AG08395 (cell line): ENCODE measurements at regions not wholly inside any gene's neighbourhood (a gene's known extent, or its start where the extent isn't known, plus 50 kb on each side); places are given as distances from the start of the nearest gene placed in this dataset.
"Not testable (repeated sequence)": the region's sequence is repeated elsewhere in the genome, so short reads cannot be mapped to it uniquely, and the experiment has no call there.

Experiments
- DNase-seq: peaks from one replicate; pipeline ENCODE4 v3.0.0; 2012; ENCODE audit warnings: mixed read lengths, low spot score

- no peak for DNase-seq
Observed at GRCh38 chr4:33071535-33071934, 2351.4 kb downstream of the PCDH7 start.

- no peak for DNase-seq
Observed at GRCh38 chr4:33072298-33073089, 2352.3 kb downstream of the PCDH7 start.

- peak; percentile 52 for DNase-seq
Observed at GRCh38 chr4:33073811-33074210, 2353.6 kb downstream of the PCDH7 start.

GRCh38 chr4:33078145-33078544, 2358.0 kb downstream of the PCDH7 start:
- no peak for DNase-seq

- no peak for DNase-seq
Observed at GRCh38 chr4:33080275-33080674, 2360.1 kb downstream of the PCDH7 start.

GRCh38 chr4:33085709-33086108, 2365.5 kb downstream of the PCDH7 start:
- no peak for DNase-seq

GRCh38 chr4:33086331-33086925, 2366.3 kb downstream of the PCDH7 start:
- DNase-seq = peak; percentile 9

GRCh38 chr4:33088713-33089112, 2368.5 kb downstream of the PCDH7 start:
- DNase-seq = no peak

- DNase-seq = no peak
Observed at GRCh38 chr4:33090910-33091309, 2370.7 kb downstream of the PCDH7 start.

- DNase-seq = no peak
Observed at GRCh38 chr4:33091961-33092360, 2371.8 kb downstream of the PCDH7 start.

- DNase-seq = no peak
Observed at GRCh38 chr4:33104273-33104672, 2384.1 kb downstream of the PCDH7 start.

GRCh38 chr4:33107814-33108213, 2387.6 kb downstream of the PCDH7 start:
- DNase-seq = peak; percentile 4

- no peak for DNase-seq
Observed at GRCh38 chr4:33111117-33111516, 2390.9 kb downstream of the PCDH7 start.

- DNase-seq = no peak
Observed at GRCh38 chr4:33116871-33117270, 2396.7 kb downstream of the PCDH7 start.

GRCh38 chr4:33126002-33126401, 2405.8 kb downstream of the PCDH7 start:
- DNase-seq = no peak

- not testable (repeated sequence) for DNase-seq
Observed at GRCh38 chr4:33130662-33131061, 2410.5 kb downstream of the PCDH7 start.

GRCh38 chr4:33133723-33134122, 2413.6 kb downstream of the PCDH7 start:
- DNase-seq = no peak

- DNase-seq = no peak
Observed at GRCh38 chr4:33134366-33134765, 2414.2 kb downstream of the PCDH7 start.

- DNase-seq = no peak
Observed at GRCh38 chr4:33149658-33150524, 2429.7 kb downstream of the PCDH7 start.

- DNase-seq = no peak
Observed at GRCh38 chr4:33150525-33150910, 2430.3 kb downstream of the PCDH7 start.

- peak; percentile 23 for DNase-seq
Observed at GRCh38 chr4:33160126-33160525, 2440.0 kb downstream of the PCDH7 start.

GRCh38 chr4:33161202-33161601, 2441.0 kb downstream of the PCDH7 start:
- DNase-seq = no peak

- DNase-seq = no peak
Observed at GRCh38 chr4:33162122-33162521, 2442.0 kb downstream of the PCDH7 start.
